ENCODE measurements at regions not wholly inside any gene's neighbourhood (a gene's known extent, or its start where the extent isn't known, plus 50 kb on each side); places are given as distances from the start of the nearest gene placed in this dataset.

GRCh38 chr11:15390857-15391256 is 276.1 kb downstream of the INSC start:
- no peak for DNase-seq

GRCh38 chr11:15396778-15397177 is 282.1 kb downstream of the INSC start:
- no peak for DNase-seq

- no peak for DNase-seq
Measured at GRCh38 chr11:15406851-15407351, 292.2 kb downstream of the INSC start.

GRCh38 chr11:15412054-15412453 is 297.3 kb downstream of the INSC start:
- DNase-seq: no peak

- no peak for DNase-seq
Measured at GRCh38 chr11:15418921-15419320, 304.2 kb downstream of the INSC start.

- no peak for DNase-seq
Measured at GRCh38 chr11:15419696-15420095, 305.0 kb downstream of the INSC start.

GRCh38 chr11:15430381-15430780 is 315.7 kb downstream of the INSC start:
- DNase-seq: no peak

GRCh38 chr11:15434529-15434928 is 319.8 kb downstream of the INSC start:
- DNase-seq: no peak

GRCh38 chr11:15446315-15446714 is 331.6 kb downstream of the INSC start:
- DNase-seq: no peak

- DNase-seq: no peak
Measured at GRCh38 chr11:15446929-15447328, 332.2 kb downstream of the INSC start.

- DNase-seq: no peak
Measured at GRCh38 chr11:15451713-15452112, 337.0 kb downstream of the INSC start.

- DNase-seq: no peak
Measured at GRCh38 chr11:15453211-15453765, 338.6 kb downstream of the INSC start.

GRCh38 chr11:15468466-15468865 is 353.7 kb downstream of the INSC start:
- DNase-seq: no peak

GRCh38 chr11:15471048-15471894 is 356.5 kb downstream of the INSC start:
- DNase-seq: no peak

GRCh38 chr11:15471895-15472799 is 357.4 kb downstream of the INSC start:
- DNase-seq: peak in 1 of 2 experiments; percentile 15

GRCh38 chr11:15473954-15474837 is 359.5 kb downstream of the INSC start:
- DNase-seq: no peak

- DNase-seq: no peak
Measured at GRCh38 chr11:15476371-15476917, 361.7 kb downstream of the INSC start.

- no peak for DNase-seq
Measured at GRCh38 chr11:15481871-15482270, 367.1 kb downstream of the INSC start.

- no peak for DNase-seq
Measured at GRCh38 chr11:15483205-15483604, 368.5 kb downstream of the INSC start.

GRCh38 chr11:15484398-15484797 is 369.7 kb downstream of the INSC start:
- DNase-seq: no peak

GRCh38 chr11:15485432-15485831 is 370.7 kb downstream of the INSC start:
- no peak for DNase-seq

- no peak for DNase-seq
Measured at GRCh38 chr11:15489281-15489680, 374.6 kb downstream of the INSC start.
